ENCODE measurements at regions not wholly inside any gene's neighbourhood (a gene's known extent, or its start where the extent isn't known, plus 50 kb on each side); places are given as distances from the start of the nearest gene placed in this dataset.

GRCh38 chr5:57675236-57675635 lies 192.6 kb upstream of the ACTBL2 start:
- TF ChIP-seq CTCF (IDR thresholded peaks at IDR 0.05; ENCODE audit: low read length, missing control alignments): no peak
- no peak overlapping the region for H3K4me3 ChIP-seq (replicated peaks; ENCODE audit: low read depth, low read length)
- DNase-seq (ENCODE audit: low read depth): no peak

- DNase-seq (ENCODE audit: low read depth): no peak
- TF ChIP-seq CTCF (IDR thresholded peaks at IDR 0.05; ENCODE audit: low read length, missing control alignments): no peak
- no peak overlapping the region for H3K4me3 ChIP-seq (replicated peaks; ENCODE audit: low read depth, low read length)
Observed at GRCh38 chr5:57671371-57671770, 188.8 kb upstream of the ACTBL2 start.

DNA sequence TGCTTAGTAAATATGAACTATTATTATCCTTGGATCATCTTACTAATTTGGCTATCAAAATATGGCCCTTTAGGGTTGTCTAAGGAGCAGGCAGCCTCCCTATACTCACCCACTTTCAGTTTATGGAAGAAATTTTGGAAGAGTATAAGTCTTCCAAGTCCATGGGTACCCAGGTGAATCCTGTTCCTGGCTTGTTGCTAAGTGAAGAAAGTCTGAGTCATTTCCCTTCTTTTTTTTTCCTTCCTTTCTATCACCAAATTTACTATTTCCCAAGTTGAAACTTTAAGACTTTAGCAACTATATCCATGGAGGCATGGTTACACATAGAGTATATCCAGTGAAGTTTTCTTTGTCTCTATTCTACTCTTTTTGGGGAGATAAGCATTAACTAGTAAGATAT lies 184.0 kb upstream of the ACTBL2 start:
- TF ChIP-seq CTCF (IDR thresholded peaks at IDR 0.05; ENCODE audit: low read length, missing control alignments): no peak
- no peak overlapping the region for H3K4me3 ChIP-seq (replicated peaks; ENCODE audit: low read depth, low read length)
- DNase-seq (ENCODE audit: low read depth): peak; percentile 45

DNA sequence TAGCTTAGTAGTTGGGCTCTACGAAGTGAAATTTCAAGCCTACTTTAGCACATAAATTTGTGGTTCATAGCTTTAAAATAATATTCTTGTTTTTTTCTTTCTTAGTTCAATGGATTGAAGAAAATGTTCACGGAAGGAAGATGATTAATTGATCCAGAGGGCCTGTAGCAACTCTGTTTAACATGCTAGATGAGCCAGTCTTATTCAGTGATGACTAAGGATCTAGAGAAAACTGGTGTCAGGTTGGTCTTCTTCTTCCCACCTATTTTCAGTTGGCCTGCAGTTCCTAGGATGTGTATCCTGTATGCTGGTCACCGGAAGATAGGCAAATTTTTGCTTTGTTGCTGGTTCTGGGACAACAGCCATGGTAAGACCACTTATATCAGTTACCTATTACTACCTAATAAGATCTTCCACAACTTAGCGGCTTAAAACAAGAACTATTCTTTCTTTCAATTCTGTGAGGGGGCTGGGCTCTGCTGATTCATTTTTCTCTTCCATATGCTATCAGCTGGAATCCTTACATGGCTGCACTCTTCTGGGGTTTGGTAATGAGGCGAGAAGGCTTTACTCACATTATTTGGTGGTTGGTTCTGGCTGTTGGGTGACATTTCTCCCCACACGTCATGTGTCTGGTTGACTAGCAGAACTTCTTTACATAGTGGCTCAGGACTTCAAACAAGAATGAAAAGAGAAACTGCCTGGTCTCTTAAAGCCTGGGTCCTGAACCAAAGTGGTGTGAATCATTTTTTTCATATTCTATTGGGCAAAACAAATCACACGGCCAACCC lies 182.7 kb upstream of the ACTBL2 start:
- no peak for TF ChIP-seq CTCF (IDR thresholded peaks at IDR 0.05; ENCODE audit: low read length, missing control alignments)

DNA sequence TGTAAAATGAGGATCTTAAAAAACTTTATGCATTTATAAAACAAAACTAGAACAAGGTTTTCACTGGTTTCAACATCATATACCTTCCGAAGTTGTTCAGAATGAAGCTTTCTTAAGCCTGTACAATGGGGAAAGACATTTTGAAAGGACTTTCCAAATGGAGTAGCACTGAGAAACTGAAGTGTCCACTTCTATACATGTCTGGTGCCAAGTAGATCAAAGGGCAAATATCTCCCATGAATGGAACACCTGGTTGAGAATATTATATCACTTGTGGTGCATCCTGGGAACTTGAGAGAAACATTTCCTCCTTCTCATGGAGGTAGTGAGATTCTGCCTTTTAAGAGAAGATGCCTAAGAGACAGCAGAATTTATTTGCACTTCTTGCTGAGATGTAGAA lies 182.1 kb upstream of the ACTBL2 start:
- no peak for TF ChIP-seq CTCF (IDR thresholded peaks at IDR 0.05; ENCODE audit: low read length, missing control alignments)
- no peak for DNase-seq (ENCODE audit: low read depth)
- no peak overlapping the region for H3K4me3 ChIP-seq (replicated peaks; ENCODE audit: low read depth, low read length)

More for the DNA sequence above, 182.7 kb upstream of the ACTBL2 start:
- H3K4me3 ChIP-seq (replicated peaks; ENCODE audit: low read depth, low read length): no peak overlapping the region
- no peak for DNase-seq (ENCODE audit: low read depth)

DNA sequence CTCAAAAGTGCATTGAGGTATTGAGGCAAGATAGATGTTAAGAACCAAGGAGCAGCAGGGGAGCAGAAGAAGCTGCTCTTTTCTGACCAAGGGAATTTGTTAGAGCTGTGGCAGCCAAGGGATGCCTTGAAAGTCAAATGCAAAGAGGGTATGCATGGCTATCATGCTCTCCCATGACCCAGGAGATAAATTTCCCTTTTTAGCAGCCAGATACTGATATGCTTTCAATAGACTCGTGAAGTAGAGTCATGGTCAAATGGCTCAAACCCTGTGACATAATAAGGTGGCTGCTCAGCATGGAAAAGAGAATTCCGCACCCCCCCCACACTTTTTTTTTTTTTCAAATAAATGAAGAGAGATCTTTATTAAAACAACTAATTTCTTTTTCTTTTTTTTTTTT lies 180.9 kb upstream of the ACTBL2 start:
- TF ChIP-seq CTCF (IDR thresholded peaks at IDR 0.05; ENCODE audit: low read length, missing control alignments): no peak
- no peak for DNase-seq (ENCODE audit: low read depth)
- H3K4me3 ChIP-seq (replicated peaks; ENCODE audit: low read depth, low read length): no peak overlapping the region

DNA sequence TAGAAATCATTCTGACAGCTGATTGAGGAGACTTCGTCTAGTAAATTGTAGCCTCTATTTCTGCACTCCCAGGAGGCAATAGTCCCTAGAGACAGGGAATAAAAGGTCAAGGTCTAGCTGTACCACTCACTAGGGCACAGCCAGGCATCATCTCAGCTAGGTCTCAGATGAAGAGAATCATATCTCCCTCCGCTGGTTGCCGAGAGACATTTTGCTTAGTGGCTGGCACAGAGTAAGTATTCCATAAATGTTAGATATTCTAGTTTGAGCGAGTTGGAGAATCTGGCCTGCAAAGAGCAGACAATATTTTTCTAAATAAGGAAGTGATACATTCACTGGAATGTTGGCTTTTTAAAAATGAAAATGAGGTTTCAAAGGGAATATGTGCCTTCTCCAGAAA lies 180.4 kb upstream of the ACTBL2 start:
- TF ChIP-seq CTCF (IDR thresholded peaks at IDR 0.05; ENCODE audit: low read length, missing control alignments): no peak
- H3K4me3 ChIP-seq (replicated peaks; ENCODE audit: low read depth, low read length): no peak overlapping the region
- DNase-seq (ENCODE audit: low read depth): peak; percentile 22
